ENCODE measurements at regions not wholly inside any gene's neighbourhood (a gene's known extent, or its start where the extent isn't known, plus 50 kb on each side); places are given as distances from the start of the nearest gene placed in this dataset.
"Not testable (repeated sequence)": the region's sequence is repeated elsewhere in the genome, so short reads cannot be mapped to it uniquely, and the experiment has no call there.

GRCh38 chr3:127520993-127521392 lies 69.5 kb downstream of the TPRA1 start:
- H3K27ac Mint-ChIP-seq: no peak overlapping the region
- peaks cover 17% of the 10 kb centered on the region for H3K27me3 Mint-ChIP-seq
- no peak overlapping the region for H3K4me3 Mint-ChIP-seq
- H3K36me3 Mint-ChIP-seq: no peaks in the 10 kb centered on the region
- no peaks in the 10 kb centered on the region for H3K4me1 Mint-ChIP-seq
- DNase-seq (no peak), ATAC-seq (ENCODE audit: low read depth) (no peak)
- H3K9me3 Mint-ChIP-seq: peaks cover 3% of the 10 kb centered on the region
- POLR2A ChIA-PET: no interaction called here

GRCh38 chr3:127518456-127519081 lies 72.0 kb downstream of the TPRA1 start:
- Mint-ChIP-seq H3K27me3 (peaks cover 18% of the 10 kb centered on the region), H3K4me1 (no peaks in the 10 kb centered on the region), H3K9me3 (peaks cover 3% of the 10 kb centered on the region), H3K27ac (no peak overlapping the region), H3K4me3 (no peak overlapping the region), H3K36me3 (no peaks in the 10 kb centered on the region)
- POLR2A ChIA-PET: no interaction called here
- ATAC-seq (ENCODE audit: low read depth): no peak
- DNase-seq: no peak

DNA sequence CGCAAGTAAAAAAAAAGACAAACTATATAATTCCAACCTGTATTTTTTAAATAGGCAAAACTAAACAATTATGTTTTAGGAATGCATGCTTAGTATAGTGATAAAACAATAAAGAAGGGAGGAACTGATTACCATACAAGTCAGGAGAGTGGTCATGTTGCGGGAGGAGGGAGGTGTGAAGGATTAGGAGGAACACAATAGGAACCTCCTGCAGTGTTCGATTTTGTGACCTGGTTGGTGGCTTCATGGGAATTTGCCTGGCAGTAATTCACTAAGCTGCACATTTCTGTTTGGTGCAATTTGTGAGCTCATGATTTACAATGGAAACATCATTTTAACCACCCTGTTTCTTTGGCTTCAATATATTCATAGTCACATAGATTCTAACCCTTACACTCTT lies 78.3 kb downstream of the TPRA1 start:
- no peaks in the 10 kb centered on the region for H3K9me3 Mint-ChIP-seq
- no peaks in the 10 kb centered on the region for H3K36me3 Mint-ChIP-seq
- H3K4me1 Mint-ChIP-seq: no peaks in the 10 kb centered on the region
- POLR2A ChIA-PET: no interaction called here
- H3K27ac Mint-ChIP-seq: no peak overlapping the region
- peaks cover 35% of the 10 kb centered on the region for H3K27me3 Mint-ChIP-seq
- ATAC-seq (ENCODE audit: low read depth) (no peak), DNase-seq (no peak)
- no peak overlapping the region for H3K4me3 Mint-ChIP-seq

GRCh38 chr3:127501177-127501576 lies 89.4 kb downstream of the TPRA1 start:
- no peak overlapping the region for H3K4me3 Mint-ChIP-seq
- POLR2A ChIA-PET: no interaction called here
- no peak for DNase-seq
- no peak overlapping the region for H3K27ac Mint-ChIP-seq
- H3K27me3 Mint-ChIP-seq: peaks cover 42% of the 10 kb centered on the region
- no peak for ATAC-seq (ENCODE audit: low read depth)
- H3K9me3 Mint-ChIP-seq: peaks cover 14% of the 10 kb centered on the region
- H3K4me1 Mint-ChIP-seq: no peaks in the 10 kb centered on the region
- H3K36me3 Mint-ChIP-seq: no peaks in the 10 kb centered on the region

- Mint-ChIP-seq H3K27me3 (peaks cover 36% of the 10 kb centered on the region), H3K27ac (no peak overlapping the region)
- POLR2A ChIA-PET: no interaction called here
Measured at GRCh38 chr3:127497676-127498075, 92.9 kb downstream of the TPRA1 start.

GRCh38 chr3:127497166-127497565 lies 93.4 kb downstream of the TPRA1 start:
- DNase-seq (no peak), ATAC-seq (ENCODE audit: low read depth) (no peak)
- POLR2A ChIA-PET: no interaction called here
- no peaks in the 10 kb centered on the region for H3K36me3 Mint-ChIP-seq
- H3K9me3 Mint-ChIP-seq: peaks cover 13% of the 10 kb centered on the region
- no peak overlapping the region for H3K4me3 Mint-ChIP-seq
- H3K27me3 Mint-ChIP-seq: peaks cover 36% of the 10 kb centered on the region
- no peaks in the 10 kb centered on the region for H3K4me1 Mint-ChIP-seq
- no peak overlapping the region for H3K27ac Mint-ChIP-seq

More at GRCh38 chr3:127497676-127498075, 92.9 kb downstream of the TPRA1 start:
- no peak for ATAC-seq (ENCODE audit: low read depth)
- no peaks in the 10 kb centered on the region for H3K36me3 Mint-ChIP-seq
- no peaks in the 10 kb centered on the region for H3K4me1 Mint-ChIP-seq
- no peak for DNase-seq
- peaks cover 15% of the 10 kb centered on the region for H3K9me3 Mint-ChIP-seq
- H3K4me3 Mint-ChIP-seq: no peak overlapping the region

GRCh38 chr3:127495821-127496655 lies 94.5 kb downstream of the TPRA1 start:
- H3K4me3 Mint-ChIP-seq: no peak overlapping the region
- H3K27me3 Mint-ChIP-seq: peaks cover 38% of the 10 kb centered on the region
- no peak overlapping the region for H3K27ac Mint-ChIP-seq
- ATAC-seq (ENCODE audit: low read depth) (no peak), DNase-seq (no peak)
- H3K4me1 Mint-ChIP-seq: no peaks in the 10 kb centered on the region
- POLR2A ChIA-PET: no interaction called here
- peaks cover 13% of the 10 kb centered on the region for H3K9me3 Mint-ChIP-seq
- H3K36me3 Mint-ChIP-seq: no peaks in the 10 kb centered on the region

DNA sequence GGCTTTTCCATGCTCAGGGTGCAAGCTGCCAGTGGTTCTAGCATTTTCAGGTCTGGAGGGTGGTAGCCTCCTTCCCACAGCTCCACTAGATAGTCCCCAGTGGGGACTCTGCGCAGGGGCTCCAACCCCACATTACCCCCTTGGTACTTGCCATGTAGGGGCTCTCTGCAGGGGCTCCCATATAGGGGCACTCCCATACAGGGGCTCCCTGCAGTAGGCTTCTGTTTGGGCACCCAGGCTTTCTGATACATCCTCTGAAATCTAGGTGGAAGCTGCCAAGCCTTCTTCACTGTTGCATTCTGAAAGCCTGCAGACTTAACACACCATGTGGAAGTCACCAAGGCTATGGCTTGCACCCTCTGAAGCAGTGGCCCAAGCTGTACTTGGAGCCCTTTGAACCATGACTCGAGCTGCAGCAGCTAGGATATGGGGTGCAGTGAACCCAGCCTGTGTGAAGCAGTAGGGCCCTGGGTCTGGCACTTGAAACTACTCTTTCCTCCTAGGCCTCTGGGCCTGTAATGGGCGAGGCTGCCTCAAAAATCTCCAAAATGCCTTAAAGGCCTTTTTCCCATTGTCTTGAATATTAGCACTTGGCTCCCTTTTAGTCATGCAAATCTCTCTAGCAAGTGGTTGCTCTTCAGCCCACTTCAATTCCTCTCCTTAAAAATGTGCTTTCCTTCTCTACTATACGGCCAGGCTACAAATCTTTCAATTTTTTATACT lies 96.4 kb downstream of the TPRA1 start:
- H3K27ac Mint-ChIP-seq: no peak overlapping the region
- no peak for DNase-seq
- POLR2A ChIA-PET: no interaction called here
- H3K36me3 Mint-ChIP-seq: no peaks in the 10 kb centered on the region
- no peak overlapping the region for H3K4me3 Mint-ChIP-seq
- peaks cover 3% of the 10 kb centered on the region for H3K9me3 Mint-ChIP-seq
- peaks cover 39% of the 10 kb centered on the region for H3K27me3 Mint-ChIP-seq
- no peaks in the 10 kb centered on the region for H3K4me1 Mint-ChIP-seq
- no peak for ATAC-seq (ENCODE audit: low read depth)

DNA sequence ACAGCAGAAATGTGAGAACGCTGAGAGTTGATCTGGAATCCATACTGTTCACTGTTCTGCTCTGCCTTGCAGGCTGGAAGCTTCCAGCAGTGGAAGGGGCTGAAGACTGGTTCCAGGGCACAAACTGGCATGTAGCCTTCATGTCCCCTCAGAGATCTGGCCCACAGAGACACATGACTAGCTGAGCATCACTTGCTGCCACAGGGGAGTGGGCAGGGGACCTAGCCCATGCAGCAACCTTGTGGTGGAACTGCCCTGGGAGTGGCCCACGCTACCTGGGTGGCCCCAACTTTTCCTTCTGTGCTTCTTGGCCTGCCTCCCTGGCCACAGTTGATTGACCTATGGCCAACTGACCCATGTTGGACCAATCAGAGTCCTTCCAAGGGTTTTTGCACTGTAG lies 98.1 kb downstream of the TPRA1 start:
- Mint-ChIP-seq H3K4me1 (no peaks in the 10 kb centered on the region), H3K36me3 (no peaks in the 10 kb centered on the region), H3K4me3 (no peak overlapping the region), H3K27me3 (peaks cover 43% of the 10 kb centered on the region), H3K27ac (no peak overlapping the region), H3K9me3 (peaks cover 3% of the 10 kb centered on the region)
- no peak for DNase-seq
- ATAC-seq (ENCODE audit: low read depth): no peak
- POLR2A ChIA-PET: no interaction called here

DNA sequence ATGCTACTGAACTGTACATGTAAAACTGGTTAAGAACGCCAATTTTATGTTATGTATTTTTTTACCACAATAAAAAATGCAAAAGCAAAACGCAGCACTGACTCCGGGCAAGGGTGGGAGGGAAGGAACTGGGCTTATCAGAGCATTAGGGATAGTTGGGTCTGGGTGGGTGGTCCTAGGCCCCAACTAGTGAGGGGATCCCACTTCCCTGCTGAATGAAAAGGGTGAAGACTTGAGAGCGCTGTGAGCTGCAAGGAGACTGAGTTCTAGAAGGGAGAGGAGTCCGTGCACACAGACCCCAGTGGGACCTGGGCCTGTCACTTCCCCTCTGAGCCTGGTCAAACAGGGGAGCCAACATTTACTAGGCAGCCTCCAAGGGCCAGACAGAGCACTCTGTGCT lies 98.6 kb downstream of the TPRA1 start:
- DNase-seq (no peak), ATAC-seq (ENCODE audit: low read depth) (no peak)
- Mint-ChIP-seq H3K4me3 (no peak overlapping the region), H3K36me3 (no peaks in the 10 kb centered on the region), H3K27me3 (peaks cover 48% of the 10 kb centered on the region), H3K27ac (no peak overlapping the region), H3K4me1 (no peaks in the 10 kb centered on the region), H3K9me3 (peaks cover 3% of the 10 kb centered on the region)
- POLR2A ChIA-PET: no interaction called here

DNA sequence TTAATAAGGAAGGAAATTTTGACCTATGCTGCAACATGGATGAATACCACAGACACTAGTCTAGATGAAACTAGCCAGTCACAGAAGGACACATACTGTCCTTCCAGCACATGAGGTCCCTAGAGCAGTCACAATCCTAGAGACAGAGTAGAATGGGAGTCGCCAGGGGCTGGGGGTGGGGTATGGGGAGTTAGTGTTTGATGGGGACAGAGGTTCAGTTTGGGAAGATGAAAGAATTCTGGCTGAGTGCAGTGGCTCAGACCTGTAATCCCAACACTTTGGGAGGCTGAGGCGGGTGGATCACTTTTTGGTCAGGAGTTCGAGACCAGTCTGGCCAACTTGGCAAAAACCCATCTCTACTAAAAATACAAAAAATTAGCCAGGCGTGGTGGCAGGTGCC lies 99.2 kb downstream of the TPRA1 start:
- Mint-ChIP-seq H3K27me3 (peaks cover 49% of the 10 kb centered on the region), H3K9me3 (peaks cover 3% of the 10 kb centered on the region), H3K36me3 (no peaks in the 10 kb centered on the region), H3K4me3 (no peak overlapping the region), H3K27ac (no peak overlapping the region), H3K4me1 (no peaks in the 10 kb centered on the region)
- POLR2A ChIA-PET: no interaction called here
- no peak for ATAC-seq (ENCODE audit: low read depth)
- no peak for DNase-seq

- H3K9me3 Mint-ChIP-seq; DNase-seq; H3K27ac Mint-ChIP-seq; ATAC-seq (ENCODE audit: low read depth); H3K4me1 Mint-ChIP-seq; POLR2A ChIA-PET; H3K4me3 Mint-ChIP-seq; H3K36me3 Mint-ChIP-seq: not testable (repeated sequence)
- H3K27me3 Mint-ChIP-seq: peaks cover 50% of the 10 kb centered on the region
Measured at GRCh38 chr3:127491024-127491305, 99.6 kb downstream of the TPRA1 start.

DNA sequence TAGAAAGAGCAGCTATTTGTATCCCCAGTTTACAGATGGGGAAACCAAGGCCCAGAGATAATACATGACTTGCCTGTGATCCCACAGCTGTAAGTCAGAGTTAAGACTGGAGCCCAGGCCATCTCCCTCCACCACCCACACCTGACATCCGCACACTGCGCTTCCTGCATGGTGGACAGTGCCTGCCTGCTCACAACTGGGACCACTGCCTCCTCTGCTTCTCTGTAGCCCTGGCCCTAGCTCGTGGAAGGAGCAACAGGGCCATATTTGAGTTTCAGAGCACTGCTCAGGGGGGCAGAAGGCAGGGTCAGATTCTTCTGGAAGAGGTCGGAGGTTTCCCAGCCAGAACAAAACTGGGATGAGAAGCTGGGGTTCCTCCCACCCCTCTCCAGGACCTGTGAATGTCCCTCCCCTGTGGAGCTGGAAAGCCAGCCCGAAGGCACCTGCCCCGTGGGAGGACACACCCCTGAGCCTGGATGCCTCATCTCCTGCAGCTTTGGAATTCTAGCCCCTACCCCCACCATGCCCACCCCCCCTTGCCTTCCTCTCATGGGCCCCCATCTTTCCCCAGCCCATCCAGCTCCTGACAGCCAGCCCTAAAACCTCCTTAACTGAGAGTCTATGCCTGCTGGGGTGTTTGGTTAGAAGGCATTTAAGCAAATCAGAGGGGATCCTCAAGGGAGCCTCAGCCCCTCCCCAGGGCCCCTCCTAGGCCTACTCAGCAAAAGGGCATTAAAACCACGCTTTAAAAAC lies 100.1 kb downstream of the TPRA1 start:
- DNase-seq: no peak
- no peak overlapping the region for H3K4me3 Mint-ChIP-seq
- peaks cover 53% of the 10 kb centered on the region for H3K27me3 Mint-ChIP-seq
- no peaks in the 10 kb centered on the region for H3K36me3 Mint-ChIP-seq
- H3K27ac Mint-ChIP-seq: no peak overlapping the region
- POLR2A ChIA-PET: no interaction called here
- no peaks in the 10 kb centered on the region for H3K4me1 Mint-ChIP-seq
- no peak for ATAC-seq (ENCODE audit: low read depth)
- peaks cover 3% of the 10 kb centered on the region for H3K9me3 Mint-ChIP-seq

All from activated naive CD8-positive, alpha-beta T cell treated with anti-CD3 and anti-CD28 coated beads, Interleukin-2, amount 10 ng/mL, durations not matched to agents 7 days and 5 days (primary cell).